SK-N-SH treated with all-trans-retinoic acid at 6 μM for 48 hours (cell line): ENCODE measurements at regions not wholly inside any gene's neighbourhood (a gene's known extent, or its start where the extent isn't known, plus 50 kb on each side); places are given as distances from the start of the nearest gene placed in this dataset.

Experiments
- ATAC-seq: fragments of 200-7000 bp; cut with Tn5 transposase; 3 replicates; pipeline ENCODE4 v1.9.1; 2020; ENCODE audit warnings: mild to moderate bottlenecking, moderate library complexity
- BACH2 ChIP-seq: fragments of 250-450 bp; sonication (Bioruptor Pico); IDR thresholded peaks from 2 replicates; pipeline ENCODE4 v1.9.0; 2021; ENCODE audit warnings: mild to moderate bottlenecking, borderline replicate concordance
- CREB5 ChIP-seq: fragments of 250-450 bp; sonication (Bioruptor Pico); IDR thresholded peaks from 2 replicates; pipeline ENCODE4 v1.5.1; 2020; ENCODE audit warnings: low read depth, mild to moderate bottlenecking, moderate library complexity
- ESRRG ChIP-seq: fragments of 250-450 bp; sonication (Bioruptor Pico); IDR thresholded peaks from 2 replicates; pipeline ENCODE4 v1.6.1; 2021; ENCODE audit warnings: mild to moderate bottlenecking
- GLIS3 ChIP-seq: fragments of 250-450 bp; sonication (Bioruptor Pico); IDR thresholded peaks from 2 replicates; pipeline ENCODE4 v1.5.0; 2020; ENCODE audit warnings: mild to moderate bottlenecking, moderate library complexity
- ISL1 ChIP-seq: fragments of 250-450 bp; sonication (Bioruptor Pico); IDR thresholded peaks from 2 replicates; pipeline ENCODE4 v2.1.2; 2022; ENCODE audit warnings: mild to moderate bottlenecking, moderate library complexity
- OSR1 ChIP-seq: fragments of 250-450 bp; sonication (Bioruptor Pico); IDR thresholded peaks from 2 replicates; pipeline ENCODE4 v1.8.0; 2022; ENCODE audit warnings: moderate library complexity, mild to moderate bottlenecking, inconsistent platforms
- POU6F1 ChIP-seq: fragments of 250-450 bp; sonication (Bioruptor Pico); IDR thresholded peaks from 2 replicates; pipeline ENCODE4 v1.8.0; 2021; ENCODE audit warnings: low read depth, mild to moderate bottlenecking, moderate library complexity, borderline replicate concordance
- PPARA ChIP-seq: fragments of 250-450 bp; sonication (Bioruptor Pico); IDR thresholded peaks from 2 replicates; pipeline ENCODE4 v1.5.0; 2020; ENCODE audit warnings: mild to moderate bottlenecking, borderline replicate concordance
- RARB ChIP-seq: fragments of 250-450 bp; sonication (Bioruptor Pico); IDR thresholded peaks from 2 replicates; pipeline ENCODE4 v1.8.0; 2021; ENCODE audit warnings: mild to moderate bottlenecking, moderate library complexity
- SNAI2 ChIP-seq: fragments of 250-450 bp; sonication (Bioruptor Pico); IDR thresholded peaks from 2 replicates; pipeline ENCODE4 v1.5.0; 2020; ENCODE audit warnings: mild to moderate bottlenecking, moderate library complexity
- TCF4 ChIP-seq: fragments of 250-450 bp; sonication (Bioruptor Pico); IDR thresholded peaks from 2 replicates; pipeline ENCODE4 v1.8.0; 2021; ENCODE audit warnings: mild to moderate bottlenecking, moderate library complexity, borderline replicate concordance
- TOX ChIP-seq: fragments of 250-450 bp; sonication (Bioruptor Pico); IDR thresholded peaks from 2 replicates; pipeline ENCODE4 v1.8.0; 2021; ENCODE audit warnings: mild to moderate bottlenecking, moderate library complexity, borderline replicate concordance
- ZC3H10 ChIP-seq: fragments of 250-450 bp; sonication (Bioruptor Pico); IDR thresholded peaks from 2 replicates; pipeline ENCODE4 v1.5.1; 2021; ENCODE audit warnings: mild to moderate bottlenecking, moderate library complexity
- ZFP3 ChIP-seq: fragments of 250-450 bp; sonication (Bioruptor Pico); IDR thresholded peaks from 2 replicates; pipeline ENCODE4 v1.5.0; 2020; ENCODE audit warnings: mild to moderate bottlenecking, moderate library complexity
- ZFP30 ChIP-seq: fragments of 450-650 bp; formaldehyde crosslinking; IDR thresholded peaks from 2 replicates; pipeline ENCODE4 v1.5.0; 2022; ENCODE audit warnings: mild to moderate bottlenecking, moderate library complexity
- ZNF565 ChIP-seq: fragments of 450-650 bp; formaldehyde crosslinking; conservative IDR thresholded peaks from 2 replicates; pipeline ENCODE4 v1.5.0; 2020; ENCODE audit warnings: low read depth, mild to moderate bottlenecking, moderate library complexity
- ZNF70 ChIP-seq: fragments of 450-650 bp; formaldehyde crosslinking; IDR thresholded peaks from 2 replicates; pipeline ENCODE4 v1.5.0; 2020; ENCODE audit warnings: mild to moderate bottlenecking, moderate library complexity
- ZNF8 ChIP-seq: fragments of 450-650 bp; formaldehyde crosslinking; IDR thresholded peaks from 2 replicates; pipeline ENCODE4 v1.5.0; 2020; ENCODE audit warnings: mild to moderate bottlenecking, moderate library complexity
- TF ChIP-seq, protein P1 (sequence below): fragments of 250-450 bp; sonication (Bioruptor Pico); IDR thresholded peaks from 2 replicates; pipeline ENCODE4 v1.8.0; 2020; ENCODE audit warnings: mild to moderate bottlenecking, moderate library complexity, borderline replicate concordance
- TF ChIP-seq, protein P2 (sequence below): fragments of 250-450 bp; sonication (Bioruptor Pico); IDR thresholded peaks from 2 replicates; pipeline ENCODE4 v1.5.1; 2021; ENCODE audit warnings: mild to moderate bottlenecking, moderate library complexity

GRCh38 chr2:235300368-235301201, 193.3 kb upstream of the AGAP1 start:
- no peak for ATAC-seq
- TF ChIP-seq ZNF565 (CRISPR knock-in tag): no peak
- TF ChIP-seq GLIS3 (CRISPR knock-in tag): no peak
- TF ChIP-seq POU6F1 (CRISPR knock-in tag): no peak
- no peak for TF ChIP-seq ZC3H10 (CRISPR knock-in tag)
- TF ChIP-seq CREB5 (CRISPR knock-in tag): no peak
- TF ChIP-seq, protein P1, sequence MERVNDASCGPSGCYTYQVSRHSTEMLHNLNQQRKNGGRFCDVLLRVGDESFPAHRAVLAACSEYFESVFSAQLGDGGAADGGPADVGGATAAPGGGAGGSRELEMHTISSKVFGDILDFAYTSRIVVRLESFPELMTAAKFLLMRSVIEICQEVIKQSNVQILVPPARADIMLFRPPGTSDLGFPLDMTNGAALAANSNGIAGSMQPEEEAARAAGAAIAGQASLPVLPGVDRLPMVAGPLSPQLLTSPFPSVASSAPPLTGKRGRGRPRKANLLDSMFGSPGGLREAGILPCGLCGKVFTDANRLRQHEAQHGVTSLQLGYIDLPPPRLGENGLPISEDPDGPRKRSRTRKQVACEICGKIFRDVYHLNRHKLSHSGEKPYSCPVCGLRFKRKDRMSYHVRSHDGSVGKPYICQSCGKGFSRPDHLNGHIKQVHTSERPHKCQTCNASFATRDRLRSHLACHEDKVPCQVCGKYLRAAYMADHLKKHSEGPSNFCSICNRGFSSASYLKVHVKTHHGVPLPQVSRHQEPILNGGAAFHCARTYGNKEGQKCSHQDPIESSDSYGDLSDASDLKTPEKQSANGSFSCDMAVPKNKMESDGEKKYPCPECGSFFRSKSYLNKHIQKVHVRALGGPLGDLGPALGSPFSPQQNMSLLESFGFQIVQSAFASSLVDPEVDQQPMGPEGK (CRISPR knock-in tag): no peak

GRCh38 chr2:235301202-235302076, 192.4 kb upstream of the AGAP1 start:
- no peak for ATAC-seq
- TF ChIP-seq PPARA (CRISPR knock-in tag): no peak
- no peak for TF ChIP-seq ESRRG (CRISPR knock-in tag)
- TF ChIP-seq TCF4 (CRISPR knock-in tag): no peak
- TF ChIP-seq GLIS3 (CRISPR knock-in tag): no peak
- TF ChIP-seq, protein P2, sequence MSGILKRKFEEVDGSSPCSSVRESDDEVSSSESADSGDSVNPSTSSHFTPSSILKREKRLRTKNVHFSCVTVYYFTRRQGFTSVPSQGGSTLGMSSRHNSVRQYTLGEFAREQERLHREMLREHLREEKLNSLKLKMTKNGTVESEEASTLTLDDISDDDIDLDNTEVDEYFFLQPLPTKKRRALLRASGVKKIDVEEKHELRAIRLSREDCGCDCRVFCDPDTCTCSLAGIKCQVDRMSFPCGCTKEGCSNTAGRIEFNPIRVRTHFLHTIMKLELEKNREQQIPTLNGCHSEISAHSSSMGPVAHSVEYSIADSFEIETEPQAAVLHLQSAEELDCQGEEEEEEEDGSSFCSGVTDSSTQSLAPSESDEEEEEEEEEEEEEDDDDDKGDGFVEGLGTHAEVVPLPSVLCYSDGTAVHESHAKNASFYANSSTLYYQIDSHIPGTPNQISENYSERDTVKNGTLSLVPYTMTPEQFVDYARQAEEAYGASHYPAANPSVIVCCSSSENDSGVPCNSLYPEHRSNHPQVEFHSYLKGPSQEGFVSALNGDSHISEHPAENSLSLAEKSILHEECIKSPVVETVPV (CRISPR knock-in tag): no peak
- no peak for TF ChIP-seq TOX (CRISPR knock-in tag)
- no peak for TF ChIP-seq RARB
- TF ChIP-seq ZFP3 (CRISPR knock-in tag): no peak
- TF ChIP-seq ZNF70 (CRISPR knock-in tag): no peak
- TF ChIP-seq ZNF8: no peak
- TF ChIP-seq BACH2 (CRISPR knock-in tag): no peak
- TF ChIP-seq ZFP30 (CRISPR knock-in tag): no peak
- no peak for TF ChIP-seq POU6F1 (CRISPR knock-in tag)
- TF ChIP-seq SNAI2 (CRISPR knock-in tag): no peak
- TF ChIP-seq ISL1 (CRISPR knock-in tag): no peak
- no peak for TF ChIP-seq CREB5 (CRISPR knock-in tag)
- TF ChIP-seq, protein P1 (CRISPR knock-in tag): no peak
- no peak for TF ChIP-seq ZNF565 (CRISPR knock-in tag)
- TF ChIP-seq OSR1 (CRISPR knock-in tag): no peak
